T47D (cell line): ENCODE measurements at regions not wholly inside any gene's neighbourhood (a gene's known extent, or its start where the extent isn't known, plus 50 kb on each side); places are given as distances from the start of the nearest gene placed in this dataset.

Experiments
- DNase-seq, 2 experiments: peaks; one replicate each; pipeline versions ENCODE4 v3.0.0 to v3.0.0-alpha.2; 2011 to 2012; ENCODE audit warnings: low read depth in 1 of 2, low spot score in 1 of 2
- JUND ChIP-seq: IDR thresholded peaks from 2 replicates; pipeline ENCODE4 v1.6.1; 2012; ENCODE audit warnings: low read depth
- in situ Hi-C: cut with HindIII; loops from 2 replicates; pipeline ENCODE4 v1.10.0; 2016; ENCODE audit warnings: low sequenced_read_pairs, low pct_unique_long_range_greater_than_20kb

DNA sequence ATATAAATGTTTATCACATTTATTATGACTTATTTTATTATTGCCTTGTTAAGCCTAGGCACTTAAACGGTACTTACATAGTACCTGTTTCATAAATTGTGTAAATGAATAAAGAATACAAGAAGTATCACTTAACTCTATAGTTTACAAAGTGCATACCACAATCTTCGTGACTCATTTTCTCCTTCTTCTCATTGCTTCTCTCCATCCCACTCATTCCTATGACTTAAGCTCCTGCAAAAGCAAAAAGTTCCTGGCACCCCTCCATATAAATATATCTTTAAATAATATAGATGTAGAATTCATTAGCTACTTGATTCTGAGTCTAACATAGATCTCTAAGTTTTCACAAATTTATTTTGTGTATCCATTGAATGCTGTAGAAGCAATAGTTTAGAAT, 1382.0 kb upstream of the CELF2 start:
- in situ Hi-C loops, result no loop called here
- no peak for TF ChIP-seq JUND
- no peak for DNase-seq

- DNase-seq, result no peak
- in situ Hi-C loops, result no loop called here
- no peak for TF ChIP-seq JUND
Measured at GRCh38 chr10:9636216-9636615, 1381.5 kb upstream of the CELF2 start.

- in situ Hi-C loops, result no loop called here
- no peak for TF ChIP-seq JUND
- no peak for DNase-seq
Measured at GRCh38 chr10:9643782-9644181, 1373.9 kb upstream of the CELF2 start.

- in situ Hi-C loops, result no loop called here
- no peak for TF ChIP-seq JUND
- DNase-seq, result no peak
Measured at GRCh38 chr10:9645404-9645803, 1372.3 kb upstream of the CELF2 start.

DNA sequence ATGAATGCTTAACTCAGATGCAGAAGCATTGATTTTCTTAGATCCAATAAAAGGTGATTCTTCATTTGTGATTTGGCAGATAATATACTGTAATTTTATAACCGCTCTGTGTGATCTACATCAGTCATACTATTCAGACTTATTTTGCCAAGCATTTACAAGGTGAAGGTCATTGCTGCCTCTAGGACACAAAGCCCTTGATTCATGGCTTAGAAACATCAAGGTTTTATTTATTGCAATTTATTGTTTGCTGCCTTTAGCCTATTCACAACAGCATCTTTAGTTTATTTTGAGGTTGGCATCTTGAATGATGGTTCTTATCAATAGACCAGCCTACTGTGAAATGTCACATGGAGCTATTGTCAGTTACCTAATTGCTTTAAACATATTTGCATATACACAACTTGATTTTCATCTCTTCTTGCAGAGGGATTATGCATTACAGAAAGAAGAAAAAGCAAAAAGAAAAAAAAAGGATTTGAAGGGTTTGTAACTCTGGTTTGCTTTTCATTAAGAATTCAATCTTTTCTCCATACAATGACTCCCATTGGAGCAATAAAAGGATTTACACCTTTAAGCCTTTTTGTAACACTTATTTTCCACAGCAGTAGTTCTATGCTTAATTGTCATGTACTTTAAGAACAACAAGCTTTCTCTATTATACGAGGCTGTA, 1371.6 kb upstream of the CELF2 start:
- in situ Hi-C loops, result no loop called here
- TF ChIP-seq JUND, result no peak
- DNase-seq, result no peak

DNA sequence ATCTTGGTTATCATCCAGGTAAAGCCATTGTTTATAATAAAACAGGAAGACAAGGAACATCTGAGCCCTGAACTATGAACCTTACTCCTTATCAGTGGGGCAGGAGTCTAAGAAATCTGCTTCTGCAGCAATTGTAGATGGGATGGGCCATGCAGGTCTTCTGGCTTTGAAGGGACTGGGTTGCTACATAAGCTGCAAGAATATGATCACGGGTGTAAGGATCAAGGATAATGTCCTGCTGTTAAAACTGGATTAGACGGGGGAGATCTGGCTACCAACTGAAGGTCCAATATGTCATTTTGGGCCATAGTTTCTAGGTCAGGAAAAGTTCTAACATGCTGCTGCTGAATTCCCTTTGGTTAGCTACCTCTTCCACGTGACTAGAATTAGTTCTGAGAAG, 1363.4 kb upstream of the CELF2 start:
- in situ Hi-C loops, result no loop called here
- DNase-seq, result no peak
- TF ChIP-seq JUND, result no peak

GRCh38 chr10:9656386-9656785, 1361.3 kb upstream of the CELF2 start:
- no peak for TF ChIP-seq JUND
- in situ Hi-C loops, result no loop called here
- no peak for DNase-seq

DNA sequence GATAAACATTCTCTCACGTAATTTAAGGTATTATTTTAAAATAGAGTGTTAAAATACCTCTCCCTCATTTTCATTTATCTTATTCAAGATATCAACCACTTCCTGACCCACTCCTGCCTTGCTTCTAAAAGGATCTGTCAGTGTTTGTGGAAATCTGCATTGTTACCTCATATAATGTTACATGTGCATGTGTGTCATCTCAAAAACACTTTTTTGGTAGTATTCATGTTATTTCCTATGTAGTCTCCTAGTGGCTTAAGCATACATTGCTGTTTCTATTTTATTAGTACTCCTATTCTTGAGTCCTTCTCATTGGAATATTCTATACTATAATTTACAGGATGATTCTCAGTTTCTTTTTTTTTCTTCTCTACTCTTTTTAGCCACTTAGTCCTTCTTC, 1360.7 kb upstream of the CELF2 start:
- no peak for TF ChIP-seq JUND
- in situ Hi-C loops, result no loop called here
- no peak for DNase-seq

DNA sequence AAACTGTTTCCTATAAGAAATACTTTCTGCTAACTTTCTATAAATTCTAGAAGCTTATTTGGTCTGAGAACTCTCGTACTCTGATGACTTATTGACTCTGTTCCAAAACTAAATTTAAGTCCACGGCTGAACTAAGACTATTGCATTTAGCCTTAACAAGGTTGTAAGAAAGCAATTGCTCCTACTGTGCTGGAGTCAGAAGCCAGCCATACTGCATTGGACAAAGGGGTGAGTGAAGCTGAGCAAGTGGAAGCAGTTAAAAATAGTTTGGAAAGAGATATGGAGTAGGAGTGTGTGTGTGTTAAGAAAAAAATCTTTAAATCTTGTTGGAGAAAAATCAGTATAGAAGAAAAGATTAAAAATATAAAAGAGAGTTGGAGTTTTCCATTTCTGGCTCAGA, 1360.1 kb upstream of the CELF2 start:
- in situ Hi-C loops, result no loop called here
- no peak for DNase-seq
- TF ChIP-seq JUND, result no peak

GRCh38 chr10:9668411-9668810, 1349.3 kb upstream of the CELF2 start:
- in situ Hi-C loops, result no loop called here
- TF ChIP-seq JUND, result no peak
- no peak for DNase-seq

DNA sequence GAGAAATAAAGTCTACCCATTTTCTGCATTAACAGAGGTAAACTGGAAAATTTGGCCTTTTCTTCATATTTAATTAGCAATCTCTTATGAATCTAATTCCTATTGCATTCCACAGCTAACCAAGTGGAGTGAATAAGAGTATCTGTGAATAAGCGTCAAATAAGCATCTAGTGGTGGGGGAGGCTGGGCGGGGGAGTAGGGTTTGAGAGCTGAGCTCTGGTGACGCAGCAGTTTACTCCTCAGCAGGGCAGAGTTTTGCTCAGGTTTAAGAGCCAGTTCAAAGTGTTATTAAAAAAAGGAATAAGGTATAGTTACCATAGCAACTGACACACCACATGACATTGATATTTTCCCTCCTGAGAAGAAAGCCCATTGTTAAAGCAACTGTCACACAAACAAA, 1346.8 kb upstream of the CELF2 start:
- in situ Hi-C loops, result no loop called here
- TF ChIP-seq JUND, result no peak
- no peak for DNase-seq

GRCh38 chr10:9681655-9682054, 1336.0 kb upstream of the CELF2 start:
- TF ChIP-seq JUND, result no peak
- in situ Hi-C loops, result no loop called here
- DNase-seq, result peak in 1 of 2 experiments; percentile 20

DNA sequence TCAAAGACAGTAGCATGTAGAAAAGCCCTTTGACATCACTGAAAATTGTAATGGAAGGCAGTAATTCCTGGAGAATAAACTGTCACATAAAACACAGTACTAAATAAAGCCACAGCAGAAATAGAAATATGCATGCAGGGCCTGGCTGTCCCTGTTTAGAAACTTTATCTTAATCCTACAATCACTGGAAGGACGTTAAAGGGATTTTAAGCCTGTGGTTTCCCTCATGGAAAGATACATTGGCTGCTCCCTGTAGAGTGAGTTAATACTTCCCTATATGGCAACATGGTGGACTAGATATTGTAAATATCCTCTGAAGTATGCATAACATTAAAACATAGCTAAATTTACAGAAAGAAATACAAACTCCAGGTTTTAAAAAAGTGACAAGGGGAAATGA, 1334.9 kb upstream of the CELF2 start:
- no peak for TF ChIP-seq JUND
- DNase-seq, result no peak
- in situ Hi-C loops, result no loop called here

GRCh38 chr10:9684186-9684585, 1333.5 kb upstream of the CELF2 start:
- DNase-seq, result no peak
- in situ Hi-C loops, result no loop called here
- TF ChIP-seq JUND, result no peak
